ENCODE measurements at regions not wholly inside any gene's neighbourhood (a gene's known extent, or its start where the extent isn't known, plus 50 kb on each side); places are given as distances from the start of the nearest gene placed in this dataset.

DNA sequence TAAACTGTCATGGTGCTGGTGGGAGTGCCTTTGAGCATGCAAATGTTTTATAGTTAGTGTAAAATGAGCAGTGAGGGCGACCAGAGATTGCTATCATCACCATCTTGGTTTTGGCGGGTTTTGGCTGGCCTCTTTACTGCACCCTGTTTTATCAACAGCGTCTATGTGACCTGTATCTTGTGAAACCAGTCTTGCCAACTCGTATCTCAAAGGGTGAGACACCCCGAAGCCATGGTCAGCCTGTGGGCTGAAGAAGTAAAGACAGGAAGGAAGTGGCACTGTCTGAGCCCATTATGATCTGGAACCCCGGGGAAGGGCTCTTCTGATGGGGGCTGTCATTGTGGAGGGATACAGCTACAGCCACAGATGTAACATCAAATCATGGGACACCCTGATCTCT is 81.5 kb upstream of the FAM216B start:
- Histone ChIP-seq H3K9me3 (ENCODE audit: control insufficient read depth, low read length) (no peaks in the 10 kb centered on the region), H3K4me1 (ENCODE audit: control insufficient read depth, insufficient read depth, low read length) (peaks cover 2% of the 10 kb centered on the region), H3K4me3 (ENCODE audit: low read length) (no peak overlapping the region), H3K27me3 (ENCODE audit: control insufficient read depth, insufficient read depth) (no peaks in the 10 kb centered on the region), H3K27ac (ENCODE audit: low read length) (no peak overlapping the region)
- ATAC-seq (no peak), DNase-seq (no peak)
- intact Hi-C loops (cut with DNase I) = no loop called here
- 77% methylated on average over 6 of the region's 6 CpGs for WGBS

DNA sequence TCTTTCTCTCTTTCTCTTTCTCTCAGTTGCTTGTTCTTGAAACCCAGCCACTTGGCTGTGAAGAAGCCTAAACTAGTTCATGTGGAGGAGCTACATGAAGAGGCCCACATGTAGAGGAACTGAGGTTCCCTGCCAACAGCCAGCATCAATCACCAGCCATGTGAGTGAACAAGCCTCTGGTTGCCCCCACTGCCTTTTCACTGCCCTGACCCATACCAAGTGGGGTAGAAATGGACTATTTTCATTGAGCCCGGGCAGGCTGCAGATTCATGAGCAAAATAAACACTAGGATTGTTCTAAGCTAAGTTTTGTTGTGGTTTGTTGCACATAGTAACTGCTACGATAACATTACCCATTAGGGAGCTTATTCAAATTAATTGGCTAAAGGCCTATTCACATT is 78.7 kb upstream of the FAM216B start:
- H3K9me3 ChIP-seq (ENCODE audit: control insufficient read depth, low read length) = no peaks in the 10 kb centered on the region
- no peak overlapping the region for H3K4me3 ChIP-seq (ENCODE audit: low read length)
- DNase-seq = peak; percentile 24 to 66 (median 63)
- intact Hi-C loops (cut with DNase I) = no loop called here
- H3K27me3 ChIP-seq (ENCODE audit: control insufficient read depth, insufficient read depth) = no peaks in the 10 kb centered on the region
- ATAC-seq = peak; percentile 62 to 73
- 27% methylated on average over 2 of the region's 2 CpGs for WGBS
- H3K27ac ChIP-seq (ENCODE audit: low read length) = peak overlapping the region; percentile 68
- H3K4me1 ChIP-seq (ENCODE audit: control insufficient read depth, insufficient read depth, low read length) = peaks cover 3% of the 10 kb centered on the region

GRCh38 chr13:42703740-42704139 is 77.6 kb upstream of the FAM216B start:
- no peaks in the 10 kb centered on the region for H3K9me3 ChIP-seq (ENCODE audit: control insufficient read depth, low read length)
- intact Hi-C loops (cut with DNase I) = no loop called here
- no peak overlapping the region for H3K27ac ChIP-seq (ENCODE audit: low read length)
- peaks cover 3% of the 10 kb centered on the region for H3K4me1 ChIP-seq (ENCODE audit: control insufficient read depth, insufficient read depth, low read length)
- no peak for DNase-seq
- no peaks in the 10 kb centered on the region for H3K27me3 ChIP-seq (ENCODE audit: control insufficient read depth, insufficient read depth)
- ATAC-seq = no peak
- H3K4me3 ChIP-seq (ENCODE audit: low read length) = no peak overlapping the region

DNA sequence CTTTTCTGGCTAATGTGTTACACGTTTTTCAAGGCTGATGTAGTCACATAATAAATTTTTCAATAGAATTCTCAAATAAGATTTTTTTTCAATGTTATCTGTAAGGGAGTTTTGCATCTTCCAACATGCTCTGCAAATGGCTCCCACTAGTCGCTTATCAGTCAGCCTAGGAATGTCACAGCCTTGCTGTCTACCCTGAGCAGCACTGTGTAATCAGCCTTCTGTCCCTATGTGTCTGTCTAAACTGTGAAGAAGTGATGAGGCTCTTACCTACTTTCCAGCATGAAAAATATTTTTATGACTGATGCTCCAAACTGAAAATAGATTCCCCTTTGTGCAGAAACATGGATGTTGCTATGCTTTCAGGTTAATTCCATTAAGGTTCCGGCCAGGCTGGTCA is 75.1 kb upstream of the FAM216B start:
- H3K9me3 ChIP-seq (ENCODE audit: control insufficient read depth, low read length) = no peaks in the 10 kb centered on the region
- DNase-seq = no peak
- no peak overlapping the region for H3K4me3 ChIP-seq (ENCODE audit: low read length)
- 29% methylated on average over 3 of the region's 3 CpGs for WGBS
- no peaks in the 10 kb centered on the region for H3K27me3 ChIP-seq (ENCODE audit: control insufficient read depth, insufficient read depth)
- intact Hi-C loops (cut with DNase I) = no loop called here
- ATAC-seq = peak; percentile 69 to 78
- H3K27ac ChIP-seq (ENCODE audit: low read length) = peak overlapping the region; percentile 68
- H3K4me1 ChIP-seq (ENCODE audit: control insufficient read depth, insufficient read depth, low read length) = peaks cover 3% of the 10 kb centered on the region

- intact Hi-C loops (cut with DNase I) = no loop called here
- no peak for ATAC-seq
- Histone ChIP-seq H3K9me3 (ENCODE audit: control insufficient read depth, low read length) (no peaks in the 10 kb centered on the region), H3K27me3 (ENCODE audit: control insufficient read depth, insufficient read depth) (no peaks in the 10 kb centered on the region), H3K4me3 (ENCODE audit: low read length) (no peak overlapping the region), H3K27ac (ENCODE audit: low read length) (peak overlapping the region; percentile 43), H3K4me1 (ENCODE audit: control insufficient read depth, insufficient read depth, low read length) (peaks cover 3% of the 10 kb centered on the region)
- no peak for DNase-seq
- 60% methylated on average over 4 of the region's 4 CpGs for WGBS
Measured at GRCh38 chr13:42707048-42707447, 74.3 kb upstream of the FAM216B start.

DNA sequence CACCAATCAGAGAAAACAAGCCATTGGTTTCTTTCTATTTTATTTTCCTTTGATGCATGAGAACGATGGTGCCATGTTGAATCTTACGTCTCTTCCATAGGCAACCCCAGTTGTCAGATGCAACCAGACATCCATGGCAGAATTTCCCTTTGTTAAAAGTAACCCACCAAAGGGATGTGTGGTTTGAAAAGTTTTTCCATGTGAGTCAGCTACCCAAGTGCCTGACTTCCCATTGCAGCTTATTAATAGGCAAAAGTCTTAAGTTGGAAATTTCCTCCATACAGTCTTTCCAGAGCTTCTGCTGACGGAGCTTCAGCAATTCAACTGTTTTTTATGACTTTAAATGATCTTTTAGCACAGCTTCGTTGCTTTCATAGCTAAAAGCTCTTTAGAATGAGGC is 73.8 kb upstream of the FAM216B start:
- DNase-seq = no peak
- Histone ChIP-seq H3K9me3 (ENCODE audit: control insufficient read depth, low read length) (no peaks in the 10 kb centered on the region), H3K27me3 (ENCODE audit: control insufficient read depth, insufficient read depth) (no peaks in the 10 kb centered on the region), H3K4me3 (ENCODE audit: low read length) (no peak overlapping the region), H3K4me1 (ENCODE audit: control insufficient read depth, insufficient read depth, low read length) (peaks cover 3% of the 10 kb centered on the region), H3K27ac (ENCODE audit: low read length) (peak overlapping the region; percentile 64)
- ATAC-seq = no peak
- WGBS = 66% methylated on average over 4 of the region's 4 CpGs
- intact Hi-C loops (cut with DNase I) = no loop called here

DNA sequence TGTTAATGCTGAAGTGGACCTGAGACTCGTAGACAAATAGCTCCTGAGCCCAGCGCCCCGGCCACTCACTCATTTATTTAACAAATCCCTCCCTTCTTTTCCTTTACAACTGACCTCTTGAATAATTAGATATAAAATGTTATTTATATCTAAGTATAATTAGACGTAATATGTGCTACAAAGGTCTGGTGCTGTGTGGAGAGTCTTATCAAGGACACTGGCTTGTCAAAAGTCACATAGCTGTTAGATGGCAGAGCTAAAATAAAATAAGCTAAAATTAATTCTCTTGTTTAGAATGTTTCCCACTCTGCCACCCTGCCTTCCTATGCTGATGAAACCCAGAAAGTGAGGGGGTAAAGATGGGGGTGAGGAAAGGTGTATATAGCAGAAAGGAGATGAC is 73.0 kb upstream of the FAM216B start:
- H3K27me3 ChIP-seq (ENCODE audit: control insufficient read depth, insufficient read depth) = no peaks in the 10 kb centered on the region
- 65% methylated on average over 4 of the region's 4 CpGs for WGBS
- peak overlapping the region; percentile 64 for H3K27ac ChIP-seq (ENCODE audit: low read length)
- no peak overlapping the region for H3K4me3 ChIP-seq (ENCODE audit: low read length)
- DNase-seq (peak in 2 of 3 donors; percentile 47 to 51), ATAC-seq (peak; percentile 59 to 71)
- H3K4me1 ChIP-seq (ENCODE audit: control insufficient read depth, insufficient read depth, low read length) = peaks cover 3% of the 10 kb centered on the region
- intact Hi-C loops (cut with DNase I) = no loop called here
- H3K9me3 ChIP-seq (ENCODE audit: control insufficient read depth, low read length) = no peaks in the 10 kb centered on the region

GRCh38 chr13:42709276-42709675 is 72.1 kb upstream of the FAM216B start:
- 74% methylated on average over 2 of the region's 2 CpGs for WGBS
- no peaks in the 10 kb centered on the region for H3K9me3 ChIP-seq (ENCODE audit: control insufficient read depth, low read length)
- intact Hi-C loops (cut with DNase I) = no loop called here
- H3K27ac ChIP-seq (ENCODE audit: low read length) = no peak overlapping the region
- ATAC-seq = no peak
- no peaks in the 10 kb centered on the region for H3K27me3 ChIP-seq (ENCODE audit: control insufficient read depth, insufficient read depth)
- peaks cover 3% of the 10 kb centered on the region for H3K4me1 ChIP-seq (ENCODE audit: control insufficient read depth, insufficient read depth, low read length)
- DNase-seq = no peak
- no peak overlapping the region for H3K4me3 ChIP-seq (ENCODE audit: low read length)

DNA sequence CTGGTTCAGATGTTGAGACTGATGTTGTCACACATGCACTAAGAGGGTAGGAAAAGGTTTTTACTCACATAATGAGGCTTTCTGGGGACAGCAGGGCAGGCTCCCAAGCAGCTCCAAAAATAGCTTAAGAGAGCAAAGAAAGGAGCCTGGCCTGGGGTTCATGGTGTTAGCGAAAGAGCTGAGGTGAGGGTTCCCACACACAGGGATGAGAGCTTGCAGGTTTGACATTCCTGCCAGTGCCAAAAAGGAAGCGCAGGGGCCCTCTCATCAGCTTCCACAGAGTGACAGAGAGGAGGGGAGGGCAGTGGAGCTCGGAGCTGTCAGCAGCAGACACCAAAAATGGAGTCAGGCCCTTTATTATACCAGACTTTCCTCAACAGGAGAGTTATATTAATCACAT is 65.5 kb upstream of the FAM216B start:
- peak in 2 of 3 donors; percentile 45 to 68 for DNase-seq
- intact Hi-C loops (cut with DNase I) = no loop called here

GRCh38 chr13:42717176-42717575 is 64.2 kb upstream of the FAM216B start:
- Histone ChIP-seq H3K4me1 (ENCODE audit: control insufficient read depth, insufficient read depth, low read length) (no peaks in the 10 kb centered on the region), H3K27me3 (ENCODE audit: control insufficient read depth, insufficient read depth) (no peaks in the 10 kb centered on the region), H3K9me3 (ENCODE audit: control insufficient read depth, low read length) (no peaks in the 10 kb centered on the region), H3K4me3 (ENCODE audit: low read length) (no peak overlapping the region), H3K27ac (ENCODE audit: low read length) (no peak overlapping the region)
- intact Hi-C loops (cut with DNase I) = no loop called here
- ATAC-seq = no peak
- 99% methylated on average over 1 of the region's 1 CpG for WGBS
- DNase-seq = no peak

More for the DNA sequence above, 65.5 kb upstream of the FAM216B start:
- H3K27ac ChIP-seq (ENCODE audit: low read length) = peak overlapping the region; percentile 75
- H3K4me3 ChIP-seq (ENCODE audit: low read length) = no peak overlapping the region
- ATAC-seq = peak; percentile 62 to 80
- no peaks in the 10 kb centered on the region for H3K9me3 ChIP-seq (ENCODE audit: control insufficient read depth, low read length)
- 61% methylated on average over 3 of the region's 3 CpGs for WGBS
- H3K4me1 ChIP-seq (ENCODE audit: control insufficient read depth, insufficient read depth, low read length) = no peaks in the 10 kb centered on the region
- H3K27me3 ChIP-seq (ENCODE audit: control insufficient read depth, insufficient read depth) = no peaks in the 10 kb centered on the region

- no peak overlapping the region for H3K27ac ChIP-seq (ENCODE audit: low read length)
- WGBS = 67% methylated on average over 12 of the region's 12 CpGs
- H3K4me1 ChIP-seq (ENCODE audit: control insufficient read depth, insufficient read depth, low read length) = no peaks in the 10 kb centered on the region
- intact Hi-C loops (cut with DNase I) = no loop called here
- DNase-seq (peak in 2 of 3 donors; percentile 40 to 46), ATAC-seq (peak; percentile 85 to 91)
- H3K27me3 ChIP-seq (ENCODE audit: control insufficient read depth, insufficient read depth) = no peaks in the 10 kb centered on the region
- no peaks in the 10 kb centered on the region for H3K9me3 ChIP-seq (ENCODE audit: control insufficient read depth, low read length)
- H3K4me3 ChIP-seq (ENCODE audit: low read length) = no peak overlapping the region
Measured at GRCh38 chr13:42720113-42720857, 61.1 kb upstream of the FAM216B start.

DNA sequence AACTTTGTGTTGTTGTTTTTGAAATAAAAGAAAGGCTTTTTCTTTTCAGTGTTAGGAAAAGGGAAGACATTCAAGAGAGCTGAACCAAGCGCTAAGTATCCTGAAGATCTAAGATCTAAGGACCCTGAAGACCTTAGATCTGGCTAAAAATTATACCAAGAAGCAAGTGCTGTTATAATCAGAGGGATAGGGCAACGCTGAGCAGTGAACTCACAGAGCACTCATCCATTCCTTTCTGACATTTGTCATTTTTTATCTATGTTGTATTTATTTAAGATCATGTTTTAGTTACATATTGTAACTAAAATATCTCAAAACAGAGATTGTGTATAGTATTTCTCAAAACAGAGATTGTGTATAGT is 60.5 kb upstream of the FAM216B start:
- Histone ChIP-seq H3K27ac (ENCODE audit: low read length) (no peak overlapping the region), H3K9me3 (ENCODE audit: control insufficient read depth, low read length) (no peaks in the 10 kb centered on the region), H3K27me3 (ENCODE audit: control insufficient read depth, insufficient read depth) (no peaks in the 10 kb centered on the region), H3K4me1 (ENCODE audit: control insufficient read depth, insufficient read depth, low read length) (no peaks in the 10 kb centered on the region), H3K4me3 (ENCODE audit: low read length) (no peak overlapping the region)
- ATAC-seq (no peak), DNase-seq (no peak)
- intact Hi-C loops (cut with DNase I) = no loop called here
- 80% methylated on average over 2 of the region's 2 CpGs for WGBS

Measured in right cardiac atrium (tissue), 5 donors.